RWPE2 (cell line): ENCODE measurements at regions not wholly inside any gene's neighbourhood (a gene's known extent, or its start where the extent isn't known, plus 50 kb on each side); places are given as distances from the start of the nearest gene placed in this dataset.

Experiments used
- ATAC-seq: fragments of 200-7000 bp; cut with Tn5 transposase; 3 replicates; pipeline ENCODE4 v1.9.1; 2021; ENCODE audit warnings: low read depth
- DNase-seq: peaks from one replicate; pipeline ENCODE4 v3.0.0-alpha.2; 2020; ENCODE audit warnings: low spot score
- H3K27ac ChIP-seq: fragments of 450-650 bp; 2 replicates; pipeline ENCODE4 v1.5.1; 2017; ENCODE audit warnings: mild to moderate bottlenecking; ENCODE audit not compliant: poor library complexity, severe bottlenecking
- H3K27me3 ChIP-seq: fragments of 250-450 bp; sonication (Bioruptor Pico); 2 replicates; pipeline ENCODE4 v1.5.1; 2021; ENCODE audit warnings: mild to moderate bottlenecking, moderate library complexity; ENCODE audit not compliant: insufficient read depth, poor library complexity, severe bottlenecking
- H3K36me3 ChIP-seq: fragments of 250-450 bp; sonication (Bioruptor Pico); 2 replicates; pipeline ENCODE4 v1.5.1; 2020; ENCODE audit warnings: low read depth, mild to moderate bottlenecking, moderate library complexity
- H3K4me1 ChIP-seq: fragments of 250-450 bp; sonication (Bioruptor Pico); 2 replicates; pipeline ENCODE4 v1.5.1; 2021; ENCODE audit warnings: mild to moderate bottlenecking, moderate library complexity; ENCODE audit not compliant: insufficient read depth, poor library complexity, severe bottlenecking
- H3K4me3 ChIP-seq: fragments of 250-450 bp; sonication (Bioruptor Pico); 2 replicates; pipeline ENCODE4 v1.5.1; 2021; ENCODE audit warnings: mild to moderate bottlenecking, moderate library complexity; ENCODE audit not compliant: severe bottlenecking
- H3K9me3 ChIP-seq: fragments of 250-450 bp; sonication (Bioruptor Pico); 2 replicates; pipeline ENCODE4 v1.5.1; 2021; ENCODE audit warnings: mild to moderate bottlenecking, moderate library complexity; ENCODE audit not compliant: severe bottlenecking
- TF ChIP-seq, protein P1 (sequence below): fragments of 450-650 bp; IDR thresholded peaks from one replicate; pipeline ENCODE4 v1.5.1; 2017; ENCODE audit warnings: mild to moderate bottlenecking, moderate library complexity; ENCODE audit not compliant: poor library complexity, severe bottlenecking

DNA sequence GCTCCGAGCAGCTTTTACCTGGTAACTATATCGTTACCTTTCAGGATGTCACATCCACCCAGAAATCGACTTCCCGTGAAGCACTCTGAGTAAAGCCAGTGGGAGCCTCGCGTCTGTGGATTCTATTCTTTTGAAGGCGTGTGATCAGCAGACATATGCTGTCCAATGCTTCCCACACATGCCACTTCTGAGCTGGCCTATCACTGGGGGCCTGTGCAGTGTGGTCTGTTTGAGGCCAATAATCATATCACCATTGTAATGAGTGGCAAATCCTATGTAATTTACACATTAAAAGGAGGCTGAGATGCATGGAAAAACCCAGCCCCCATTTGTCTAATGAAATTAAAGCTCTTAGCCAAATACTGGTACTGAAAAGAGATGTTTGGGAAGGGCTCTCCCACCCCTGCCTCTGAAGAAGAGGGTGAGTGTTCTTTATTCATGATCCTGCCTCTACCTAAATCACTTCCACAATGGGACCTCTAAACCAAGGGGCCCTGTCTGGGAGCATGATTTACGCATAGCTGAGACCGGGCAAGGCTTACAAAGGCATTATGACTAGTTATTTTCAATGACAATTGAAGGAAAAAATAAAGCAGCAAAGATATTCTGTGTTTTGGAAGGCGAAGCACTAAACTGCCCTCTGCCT lies 686.8 kb downstream of the ZEB2 start:
- no peak overlapping the region for H3K27ac ChIP-seq
- no peaks in the 10 kb centered on the region for H3K36me3 ChIP-seq
- no peaks in the 10 kb centered on the region for H3K4me1 ChIP-seq
- no peaks in the 10 kb centered on the region for H3K9me3 ChIP-seq
- H3K4me3 ChIP-seq, result no peak overlapping the region
- no peaks in the 10 kb centered on the region for H3K27me3 ChIP-seq
- DNase-seq (no peak), ATAC-seq (no peak)
- TF ChIP-seq, protein P1, sequence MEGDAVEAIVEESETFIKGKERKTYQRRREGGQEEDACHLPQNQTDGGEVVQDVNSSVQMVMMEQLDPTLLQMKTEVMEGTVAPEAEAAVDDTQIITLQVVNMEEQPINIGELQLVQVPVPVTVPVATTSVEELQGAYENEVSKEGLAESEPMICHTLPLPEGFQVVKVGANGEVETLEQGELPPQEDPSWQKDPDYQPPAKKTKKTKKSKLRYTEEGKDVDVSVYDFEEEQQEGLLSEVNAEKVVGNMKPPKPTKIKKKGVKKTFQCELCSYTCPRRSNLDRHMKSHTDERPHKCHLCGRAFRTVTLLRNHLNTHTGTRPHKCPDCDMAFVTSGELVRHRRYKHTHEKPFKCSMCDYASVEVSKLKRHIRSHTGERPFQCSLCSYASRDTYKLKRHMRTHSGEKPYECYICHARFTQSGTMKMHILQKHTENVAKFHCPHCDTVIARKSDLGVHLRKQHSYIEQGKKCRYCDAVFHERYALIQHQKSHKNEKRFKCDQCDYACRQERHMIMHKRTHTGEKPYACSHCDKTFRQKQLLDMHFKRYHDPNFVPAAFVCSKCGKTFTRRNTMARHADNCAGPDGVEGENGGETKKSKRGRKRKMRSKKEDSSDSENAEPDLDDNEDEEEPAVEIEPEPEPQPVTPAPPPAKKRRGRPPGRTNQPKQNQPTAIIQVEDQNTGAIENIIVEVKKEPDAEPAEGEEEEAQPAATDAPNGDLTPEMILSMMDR, result no peak

DNA sequence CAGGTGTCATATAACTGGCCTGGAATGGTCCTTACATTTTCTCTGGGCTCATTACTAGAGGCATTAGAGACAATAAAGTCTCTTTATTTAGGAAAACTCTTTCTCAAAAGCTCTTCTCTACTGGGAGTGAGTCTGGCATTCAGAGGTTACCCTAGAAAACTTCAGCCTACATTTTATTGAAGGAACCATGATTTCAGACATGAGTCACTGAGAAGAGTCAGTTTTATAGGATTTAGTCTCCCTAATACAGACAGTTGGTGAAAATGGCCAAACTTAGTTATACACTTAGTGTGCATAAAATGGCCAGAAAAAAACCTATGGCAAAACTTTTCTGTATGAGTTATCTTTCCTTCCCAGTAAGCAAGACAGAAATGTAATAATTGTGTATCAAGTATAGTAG lies 689.4 kb downstream of the ZEB2 start:
- Histone ChIP-seq H3K9me3 (no peaks in the 10 kb centered on the region), H3K27me3 (no peaks in the 10 kb centered on the region), H3K4me3 (no peak overlapping the region), H3K4me1 (no peaks in the 10 kb centered on the region), H3K36me3 (no peaks in the 10 kb centered on the region), H3K27ac (no peak overlapping the region)
- TF ChIP-seq, protein P1, result no peak
- ATAC-seq (no peak), DNase-seq (no peak)

DNA sequence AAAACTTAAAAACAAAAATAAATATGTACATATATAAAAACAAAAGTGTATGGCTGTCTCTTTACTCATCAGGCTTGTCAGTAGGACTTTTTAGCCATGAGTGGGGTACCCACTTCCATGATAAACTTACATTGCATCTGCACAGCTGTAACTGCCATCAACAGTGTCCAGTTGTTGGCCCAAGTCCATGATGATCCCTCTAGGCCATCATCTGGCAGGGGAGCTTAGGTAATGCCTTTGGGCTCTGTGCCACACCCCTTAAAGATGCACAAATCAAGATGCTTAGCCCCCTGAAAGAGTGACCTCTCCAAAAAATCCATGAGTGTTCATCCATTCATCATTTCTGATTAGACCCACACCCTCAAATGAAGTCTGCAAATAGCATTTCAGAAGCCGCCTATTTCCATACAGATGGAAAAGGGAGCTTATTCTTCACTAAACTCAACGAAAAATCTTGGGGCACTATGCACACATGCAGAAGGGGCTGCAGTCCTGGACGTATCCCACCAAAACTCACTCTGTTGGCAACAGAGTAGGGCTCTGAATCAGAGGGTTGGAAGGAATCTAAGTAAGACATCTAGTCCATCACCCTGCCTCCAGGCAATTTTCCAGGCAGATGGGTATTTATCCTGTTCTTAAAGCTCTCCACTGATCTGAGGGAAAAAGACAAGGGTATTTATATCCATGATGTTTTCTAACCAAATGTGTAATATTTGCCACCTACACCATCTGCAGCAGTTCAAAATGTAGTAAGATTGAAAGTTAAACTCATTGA lies 691.0 kb downstream of the ZEB2 start:
- Histone ChIP-seq H3K4me3 (no peak overlapping the region), H3K27ac (no peak overlapping the region), H3K27me3 (no peaks in the 10 kb centered on the region), H3K9me3 (no peaks in the 10 kb centered on the region), H3K4me1 (no peaks in the 10 kb centered on the region), H3K36me3 (no peaks in the 10 kb centered on the region)
- ATAC-seq, result no peak
- DNase-seq, result no peak
- TF ChIP-seq, protein P1, result no peak

DNA sequence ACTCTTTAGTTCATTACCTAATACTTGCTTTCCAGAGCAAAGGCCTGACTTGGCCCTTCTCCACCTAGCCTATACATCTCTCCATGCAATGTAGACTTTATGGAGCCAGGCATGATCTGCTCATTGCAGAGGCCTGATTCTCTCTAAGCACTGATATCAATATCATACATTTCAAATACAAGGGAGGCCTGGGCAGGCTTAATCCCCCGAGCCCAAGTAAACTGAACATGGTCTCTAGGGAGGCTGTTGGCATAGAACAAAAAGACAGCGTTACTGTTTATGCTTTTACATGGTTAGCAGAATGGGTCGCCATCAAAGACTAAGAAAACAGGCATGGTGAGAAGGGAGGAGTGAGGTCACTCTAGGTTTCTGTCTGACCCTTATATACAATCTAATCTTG lies 695.1 kb downstream of the ZEB2 start:
- TF ChIP-seq, protein P1, result no peak
- Histone ChIP-seq H3K27ac (no peak overlapping the region), H3K4me1 (peaks cover 3% of the 10 kb centered on the region), H3K36me3 (no peaks in the 10 kb centered on the region), H3K27me3 (no peaks in the 10 kb centered on the region), H3K9me3 (no peaks in the 10 kb centered on the region), H3K4me3 (no peak overlapping the region)
- DNase-seq, result no peak
- ATAC-seq, result no peak

DNA sequence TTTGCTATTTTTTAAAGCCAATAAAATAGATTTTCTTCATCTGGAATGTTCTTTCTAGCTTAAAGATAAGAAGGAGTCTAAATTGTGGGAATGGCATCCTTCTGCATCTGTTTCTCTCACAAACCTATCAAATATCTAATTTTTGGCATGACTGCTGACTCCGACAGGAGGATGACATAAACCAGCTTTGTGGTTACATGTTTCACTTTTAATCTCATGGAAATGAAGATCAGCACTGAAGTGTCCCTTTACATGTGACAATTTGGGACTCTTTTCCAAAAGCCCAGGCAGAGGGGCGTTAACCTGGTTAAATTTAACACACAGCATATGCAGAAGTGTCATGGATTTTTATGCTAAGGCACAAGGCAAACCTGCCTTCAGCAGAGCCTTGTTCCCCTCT lies 694.7 kb downstream of the ARHGAP15 start:
- Histone ChIP-seq H3K9me3 (no peaks in the 10 kb centered on the region), H3K4me1 (peaks cover 4% of the 10 kb centered on the region), H3K36me3 (no peaks in the 10 kb centered on the region), H3K4me3 (no peak overlapping the region), H3K27me3 (no peaks in the 10 kb centered on the region), H3K27ac (no peak overlapping the region)
- TF ChIP-seq, protein P1, result no peak
- no peak for ATAC-seq
- DNase-seq, result no peak
